ENCODE measurements at regions not wholly inside any gene's neighbourhood (a gene's known extent, or its start where the extent isn't known, plus 50 kb on each side); places are given as distances from the start of the nearest gene placed in this dataset.

DNA sequence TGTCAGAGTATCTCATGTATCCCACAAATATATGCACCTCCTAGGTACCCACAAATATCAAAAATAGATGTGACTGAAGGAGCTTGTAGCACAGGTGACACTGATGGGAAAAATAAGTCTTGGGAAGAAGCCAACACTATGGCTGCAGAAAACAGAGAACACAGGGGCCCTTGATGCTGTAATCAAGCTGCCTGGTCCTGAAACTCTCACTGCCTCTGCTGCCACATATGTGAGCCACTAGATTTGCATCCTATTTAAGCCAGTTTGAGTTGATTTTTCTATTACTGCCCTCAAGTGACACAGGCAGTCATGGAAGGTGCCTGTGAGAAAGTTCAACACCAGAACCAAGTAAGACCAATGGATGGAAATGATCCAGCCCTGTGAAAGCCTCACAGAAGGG, 720.8 kb downstream of the UQCRFS1 start:
- H3K4me3 ChIP-seq: no peak overlapping the region
- H3K27me3 ChIP-seq: no peaks in the 10 kb centered on the region
- no peaks in the 10 kb centered on the region for H3K36me3 ChIP-seq
- H3K27ac ChIP-seq: no peak overlapping the region
- DNase-seq (ENCODE audit: extremely low spot score in 2 of 2): no peak
- TF ChIP-seq, protein P1, sequence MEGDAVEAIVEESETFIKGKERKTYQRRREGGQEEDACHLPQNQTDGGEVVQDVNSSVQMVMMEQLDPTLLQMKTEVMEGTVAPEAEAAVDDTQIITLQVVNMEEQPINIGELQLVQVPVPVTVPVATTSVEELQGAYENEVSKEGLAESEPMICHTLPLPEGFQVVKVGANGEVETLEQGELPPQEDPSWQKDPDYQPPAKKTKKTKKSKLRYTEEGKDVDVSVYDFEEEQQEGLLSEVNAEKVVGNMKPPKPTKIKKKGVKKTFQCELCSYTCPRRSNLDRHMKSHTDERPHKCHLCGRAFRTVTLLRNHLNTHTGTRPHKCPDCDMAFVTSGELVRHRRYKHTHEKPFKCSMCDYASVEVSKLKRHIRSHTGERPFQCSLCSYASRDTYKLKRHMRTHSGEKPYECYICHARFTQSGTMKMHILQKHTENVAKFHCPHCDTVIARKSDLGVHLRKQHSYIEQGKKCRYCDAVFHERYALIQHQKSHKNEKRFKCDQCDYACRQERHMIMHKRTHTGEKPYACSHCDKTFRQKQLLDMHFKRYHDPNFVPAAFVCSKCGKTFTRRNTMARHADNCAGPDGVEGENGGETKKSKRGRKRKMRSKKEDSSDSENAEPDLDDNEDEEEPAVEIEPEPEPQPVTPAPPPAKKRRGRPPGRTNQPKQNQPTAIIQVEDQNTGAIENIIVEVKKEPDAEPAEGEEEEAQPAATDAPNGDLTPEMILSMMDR (IDR thresholded peaks at IDR 0.05): no peak
- TF ChIP-seq POLR2A (IDR thresholded peaks at IDR 0.05) (no peak), POLR2AphosphoS5 (IDR thresholded peaks at IDR 0.05; ENCODE audit: insufficient read depth in 1 of 2, low read depth in 1 of 2) (no peak)
- no peaks in the 10 kb centered on the region for H3K4me1 ChIP-seq
- H3K9me3 ChIP-seq: no peaks in the 10 kb centered on the region
- intact Hi-C loops (cut with DNase I): no loop called here

GRCh38 chr19:28489776-28490175, 723.2 kb downstream of the UQCRFS1 start:
- intact Hi-C loops (cut with DNase I): no loop called here
- H3K27ac ChIP-seq: no peak overlapping the region
- DNase-seq (ENCODE audit: extremely low spot score in 2 of 2): no peak
- no peaks in the 10 kb centered on the region for H3K36me3 ChIP-seq
- no peak overlapping the region for H3K4me3 ChIP-seq
- no peaks in the 10 kb centered on the region for H3K9me3 ChIP-seq
- H3K4me1 ChIP-seq: no peaks in the 10 kb centered on the region
- no peak for TF ChIP-seq POLR2A (IDR thresholded peaks at IDR 0.05)
- TF ChIP-seq, protein P1 (IDR thresholded peaks at IDR 0.05): no peak
- TF ChIP-seq POLR2AphosphoS5 (IDR thresholded peaks at IDR 0.05; ENCODE audit: insufficient read depth in 1 of 2, low read depth in 1 of 2): no peak
- no peaks in the 10 kb centered on the region for H3K27me3 ChIP-seq

DNA sequence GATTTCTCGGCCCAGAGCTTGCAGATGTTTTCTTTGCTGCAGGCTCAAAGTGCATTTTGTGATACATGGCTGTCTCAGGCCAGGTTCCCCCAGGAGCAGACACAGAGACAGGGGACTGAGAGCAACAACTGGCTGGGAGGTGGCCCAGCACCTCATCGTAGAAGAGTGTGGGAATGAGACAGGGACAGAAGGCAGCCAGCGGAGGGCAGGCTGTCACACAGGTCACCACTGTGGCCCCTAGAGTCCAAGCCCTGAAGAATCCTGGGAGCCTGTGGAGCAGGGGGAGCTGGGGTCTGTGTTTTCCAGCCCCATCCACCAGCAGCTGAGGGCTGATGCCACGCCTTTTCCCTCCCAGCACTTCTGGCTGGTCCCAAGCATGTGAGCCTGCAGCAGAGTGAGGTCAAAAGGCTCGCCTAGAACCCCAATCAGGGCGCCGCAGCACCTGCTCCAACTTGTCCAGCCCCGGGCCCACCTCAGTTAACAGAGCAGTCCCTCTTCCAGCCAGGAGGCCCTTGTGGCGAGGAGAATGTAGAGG, 723.8 kb downstream of the UQCRFS1 start:
- DNase-seq (ENCODE audit: extremely low spot score in 2 of 2): no peak
- Histone ChIP-seq H3K4me1 (no peaks in the 10 kb centered on the region), H3K4me3 (no peak overlapping the region), H3K9me3 (no peaks in the 10 kb centered on the region), H3K27ac (no peak overlapping the region), H3K27me3 (no peaks in the 10 kb centered on the region), H3K36me3 (no peaks in the 10 kb centered on the region)
- intact Hi-C loops (cut with DNase I): no loop called here
- no peak for TF ChIP-seq POLR2A (IDR thresholded peaks at IDR 0.05)
- no peak for TF ChIP-seq POLR2AphosphoS5 (IDR thresholded peaks at IDR 0.05; ENCODE audit: insufficient read depth in 1 of 2, low read depth in 1 of 2)
- TF ChIP-seq, protein P1 (IDR thresholded peaks at IDR 0.05): no peak

- TF ChIP-seq POLR2AphosphoS5 (IDR thresholded peaks at IDR 0.05; ENCODE audit: insufficient read depth in 1 of 2, low read depth in 1 of 2): no peak
- TF ChIP-seq POLR2A (IDR thresholded peaks at IDR 0.05): no peak
- TF ChIP-seq, protein P1 (IDR thresholded peaks at IDR 0.05): no peak
- DNase-seq (ENCODE audit: extremely low spot score in 2 of 2): no peak
- Histone ChIP-seq H3K9me3 (no peaks in the 10 kb centered on the region), H3K27ac (no peak overlapping the region), H3K4me3 (no peak overlapping the region), H3K36me3 (no peaks in the 10 kb centered on the region), H3K4me1 (no peaks in the 10 kb centered on the region), H3K27me3 (no peaks in the 10 kb centered on the region)
- intact Hi-C loops (cut with DNase I): no loop called here
Measured at GRCh38 chr19:28487999-28488398, 725.0 kb downstream of the UQCRFS1 start.

DNA sequence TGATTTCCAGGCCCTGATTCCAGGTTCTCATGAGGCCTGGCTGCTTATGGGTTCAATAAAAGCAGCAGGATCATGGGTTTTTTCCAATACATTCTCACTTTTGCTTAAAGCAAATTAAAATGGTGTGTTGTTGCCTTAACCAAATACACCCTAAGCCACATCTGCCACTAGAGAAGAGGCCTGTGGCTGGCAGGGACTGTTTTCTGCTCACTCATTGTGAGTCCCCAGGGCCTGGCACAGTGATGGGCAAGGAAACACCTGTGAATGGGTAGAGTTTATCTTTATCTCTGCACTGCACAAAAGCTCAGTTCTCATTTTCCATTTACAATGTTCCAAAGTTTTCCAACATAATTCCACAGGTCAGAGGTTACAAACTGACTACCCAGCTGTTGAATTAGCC, 726.0 kb downstream of the UQCRFS1 start:
- TF ChIP-seq POLR2AphosphoS5 (IDR thresholded peaks at IDR 0.05; ENCODE audit: insufficient read depth in 1 of 2, low read depth in 1 of 2): no peak
- TF ChIP-seq, protein P1 (IDR thresholded peaks at IDR 0.05): no peak
- no peak for TF ChIP-seq POLR2A (IDR thresholded peaks at IDR 0.05)
- H3K36me3 ChIP-seq: no peaks in the 10 kb centered on the region
- no peaks in the 10 kb centered on the region for H3K4me1 ChIP-seq
- intact Hi-C loops (cut with DNase I): no loop called here
- no peaks in the 10 kb centered on the region for H3K27me3 ChIP-seq
- no peak for DNase-seq (ENCODE audit: extremely low spot score in 2 of 2)
- no peak overlapping the region for H3K27ac ChIP-seq
- H3K4me3 ChIP-seq: no peak overlapping the region
- H3K9me3 ChIP-seq: no peaks in the 10 kb centered on the region

All from vagina (tissue), 2 donors.